PFSK-1 (cell line): ENCODE measurements at regions not wholly inside any gene's neighbourhood (a gene's known extent, or its start where the extent isn't known, plus 50 kb on each side); places are given as distances from the start of the nearest gene placed in this dataset.

Experiments used
- FOXP2 ChIP-seq: optimal IDR thresholded peaks from 2 replicates; pipeline ENCODE3; 2011; ENCODE audit warnings: borderline replicate concordance, control low read depth, inconsistent platforms; ENCODE audit not compliant: insufficient read depth; ENCODE audit errors: extremely low read length, extremely low read depth
- POLR2AphosphoS5 ChIP-seq: IDR thresholded peaks from 2 replicates; pipeline ENCODE4 v1.6.1; 2012; ENCODE audit warnings: low read depth, mild to moderate bottlenecking, control low read depth, low read length, moderate library complexity
- REST ChIP-seq, 2 experiments: IDR thresholded peaks; 2 replicates each; pipeline versions ENCODE4 v1.6.1 to v1.8.0; 2011 to 2012; ENCODE audit warnings: low read depth in 2 of 2, low read length in 2 of 2, control low read depth in 1 of 2, inconsistent platforms in 1 of 2, mild to moderate bottlenecking in 1 of 2, moderate library complexity in 1 of 2; ENCODE audit not compliant: insufficient read depth in 1 of 2
- SIN3A ChIP-seq: IDR thresholded peaks from 2 replicates; pipeline ENCODE4 v1.6.1; 2012; ENCODE audit warnings: mild to moderate bottlenecking, low read length, moderate library complexity, borderline replicate concordance; ENCODE audit not compliant: insufficient read depth
- TAF1 ChIP-seq: IDR thresholded peaks from 2 replicates; pipeline ENCODE4 v1.6.1; 2012; ENCODE audit warnings: low read length, control low read depth, borderline replicate concordance; ENCODE audit not compliant: insufficient read depth

GRCh38 chr12:46486588-46486987 is 114.0 kb upstream of the SLC38A2 start:
- TF ChIP-seq SIN3A (no peak), TAF1 (no peak), REST (IDR thresholded peaks at IDR 0.05; ENCODE audit: insufficient read depth in 1 of 2, low read depth in 2 of 2, low read length in 2 of 2) (no peak), POLR2AphosphoS5 (no peak), FOXP2 (no peak)

- no peak for TF ChIP-seq POLR2AphosphoS5
- no peak for TF ChIP-seq SIN3A
- no peak for TF ChIP-seq TAF1
- TF ChIP-seq FOXP2, result no peak
- TF ChIP-seq REST (IDR thresholded peaks at IDR 0.05; ENCODE audit: insufficient read depth in 1 of 2, low read depth in 2 of 2, low read length in 2 of 2), result no peak
These were observed 113.3 kb upstream of the SLC38A2 start for GRCh38 chr12:46485853-46486252.

GRCh38 chr12:46484396-46485061 is 112.0 kb upstream of the SLC38A2 start:
- TF ChIP-seq POLR2AphosphoS5 (no peak), SIN3A (no peak), FOXP2 (no peak), REST (IDR thresholded peaks at IDR 0.05; ENCODE audit: insufficient read depth in 1 of 2, low read depth in 2 of 2, low read length in 2 of 2) (no peak), TAF1 (no peak)

GRCh38 chr12:46483572-46484395 is 111.2 kb upstream of the SLC38A2 start:
- no peak for TF ChIP-seq FOXP2
- no peak for TF ChIP-seq POLR2AphosphoS5

GRCh38 chr12:46480724-46481123 is 108.2 kb upstream of the SLC38A2 start:
- no peak for TF ChIP-seq REST (IDR thresholded peaks at IDR 0.05; ENCODE audit: insufficient read depth in 1 of 2, low read depth in 2 of 2, low read length in 2 of 2)
- no peak for TF ChIP-seq FOXP2
- no peak for TF ChIP-seq TAF1
- no peak for TF ChIP-seq SIN3A
